Left lung (tissue), 4 donors: ENCODE measurements at regions not wholly inside any gene's neighbourhood (a gene's known extent, or its start where the extent isn't known, plus 50 kb on each side); places are given as distances from the start of the nearest gene placed in this dataset.

Source experiments
- ATAC-seq: fragments of 200-7000 bp; cut with Tn5 transposase; one replicate; pipeline ENCODE4 v1.9.1; 2020; ENCODE audit warnings: moderate library complexity
- DNase-seq, 4 donors: peaks; one replicate each; pipeline ENCODE4 v3.0.0-alpha.2; 2013 to 2020
- H3K27ac ChIP-seq, 2 donors: fragments of 200-600 bp; sonication (generic) in 1 of 2; one replicate each; pipeline versions ENCODE4 v1.5.0 to v1.8.0; 2020 to 2021
- H3K27me3 ChIP-seq, 2 donors: fragments of 200-600 bp; sonication (generic) in 1 of 2; one replicate each; pipeline versions ENCODE4 v1.5.0 to v1.8.0; 2020 to 2021
- H3K36me3 ChIP-seq, 2 donors: fragments of 200-600 bp; sonication (generic) in 1 of 2; one replicate each; pipeline versions ENCODE4 v1.5.0 to v1.8.0; 2020 to 2021
- H3K4me1 ChIP-seq, 2 donors: fragments of 200-600 bp; one replicate each; pipeline ENCODE4 v1.8.0; 2021
- H3K4me3 ChIP-seq, 2 donors: fragments of 200-600 bp; sonication (generic) in 1 of 2; one replicate each; pipeline versions ENCODE4 v1.5.0 to v1.8.0; 2020 to 2021; ENCODE audit warnings: mild to moderate bottlenecking in 1 of 2
- H3K9me3 ChIP-seq, 2 donors: fragments of 200-600 bp; sonication (generic) in 1 of 2; one replicate each; pipeline versions ENCODE4 v1.5.0 to v1.8.0; 2020 to 2021
- CTCF ChIP-seq, 2 donors: fragments of 200-600 bp; sonication (generic) in 1 of 2; IDR thresholded peaks; one replicate each; pipeline versions ENCODE4 v1.5.0 to v1.8.0; 2021; ENCODE audit warnings: antibody characterized with exemption in 2 of 2
- intact Hi-C, 2 donors: fragments of 100-400 bp; cut with DNase I; formaldehyde crosslinking; loops; one replicate each; pipeline versions ENCODE4 v1.11.2 to v1.14.2; 2022
- donor health status: DM: no; HTN: yes; CAD: no.
- donor health status: DM: no; HTN: no; CAD: no.

GRCh38 chr2:175808858-175809257 is 193.2 kb downstream of the LNPK start:
- ATAC-seq: no peak
- no peaks in the 10 kb centered on the region for H3K4me1 ChIP-seq
- no peak for TF ChIP-seq CTCF (IDR thresholded peaks at IDR 0.05)
- H3K9me3 ChIP-seq: no peaks in the 10 kb centered on the region
- no peak for DNase-seq
- intact Hi-C loops: no loop called here
- no peak overlapping the region for H3K27ac ChIP-seq
- H3K27me3 ChIP-seq: no peaks in the 10 kb centered on the region
- H3K36me3 ChIP-seq: no peaks in the 10 kb centered on the region
- H3K4me3 ChIP-seq: no peak overlapping the region

DNA sequence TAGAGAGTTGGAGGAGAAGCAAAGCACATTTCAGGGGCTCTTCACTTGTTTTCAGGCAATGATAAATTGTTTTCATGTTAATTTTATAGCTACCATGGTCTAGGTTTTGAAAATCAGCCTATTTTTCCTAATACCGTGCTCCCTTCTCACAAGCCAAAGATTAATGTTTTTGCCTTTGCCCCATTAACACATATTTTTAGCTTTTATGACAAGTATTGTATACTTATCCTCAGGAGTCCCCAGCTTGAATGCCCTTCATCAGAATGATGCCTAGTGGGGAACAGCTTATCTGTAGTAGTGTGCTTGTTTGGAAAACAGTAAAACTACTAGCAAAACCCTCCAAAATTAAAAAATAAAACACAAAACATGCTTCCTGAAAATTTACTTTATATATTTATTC is 194.0 kb downstream of the LNPK start:
- ATAC-seq (no peak), DNase-seq (no peak)
- no peaks in the 10 kb centered on the region for H3K27me3 ChIP-seq
- no peaks in the 10 kb centered on the region for H3K4me1 ChIP-seq
- H3K36me3 ChIP-seq: no peaks in the 10 kb centered on the region
- no peaks in the 10 kb centered on the region for H3K9me3 ChIP-seq
- intact Hi-C loops: no loop called here
- TF ChIP-seq CTCF (IDR thresholded peaks at IDR 0.05): no peak
- no peak overlapping the region for H3K27ac ChIP-seq
- no peak overlapping the region for H3K4me3 ChIP-seq

DNA sequence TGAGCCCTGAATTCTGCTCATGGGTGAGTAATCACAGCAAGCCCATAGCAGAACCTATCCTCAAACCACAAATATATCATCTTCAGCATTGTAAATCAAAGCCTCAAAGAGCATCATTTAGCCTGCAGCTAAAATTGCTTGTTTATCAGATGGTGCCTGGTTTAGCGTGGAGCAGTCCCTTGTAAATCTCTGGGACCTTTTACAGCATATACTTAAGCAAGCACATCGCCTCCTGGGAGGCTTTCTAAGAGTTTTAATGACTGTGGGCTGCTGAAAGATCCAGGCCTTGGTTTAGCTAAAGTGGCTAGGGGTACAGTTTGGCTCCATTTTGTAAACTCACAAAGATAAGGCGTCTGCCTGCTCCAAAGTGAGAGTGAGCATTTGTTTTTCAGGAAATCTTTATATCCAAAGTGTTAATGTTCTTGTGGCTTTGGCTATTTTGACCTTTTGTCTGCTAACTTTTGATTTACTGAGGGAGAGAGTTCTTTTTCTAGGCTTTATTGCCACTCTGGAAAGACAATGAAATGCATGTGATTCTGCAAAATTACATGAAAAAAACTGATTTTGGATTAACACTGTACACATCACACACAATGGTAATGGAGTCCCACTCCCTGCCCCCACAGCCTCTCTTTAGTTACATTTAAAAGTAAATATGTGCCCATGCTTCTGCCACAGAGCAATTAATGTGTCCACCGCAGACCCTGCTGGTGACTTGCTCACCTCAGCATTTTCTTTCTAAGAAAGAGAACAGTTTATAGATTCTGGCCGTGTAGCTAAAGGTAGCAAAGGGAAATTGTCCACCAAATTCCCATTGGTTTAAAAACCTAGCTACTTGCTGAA is 194.8 kb downstream of the LNPK start:
- DNase-seq: no peak
- Histone ChIP-seq H3K4me3 (no peak overlapping the region), H3K27ac (no peak overlapping the region), H3K9me3 (no peaks in the 10 kb centered on the region), H3K4me1 (no peaks in the 10 kb centered on the region), H3K27me3 (no peaks in the 10 kb centered on the region), H3K36me3 (no peaks in the 10 kb centered on the region)
- ATAC-seq: no peak
- no peak for TF ChIP-seq CTCF (IDR thresholded peaks at IDR 0.05)
- intact Hi-C loops: no loop called here

- Histone ChIP-seq H3K27me3 (no peaks in the 10 kb centered on the region), H3K9me3 (no peaks in the 10 kb centered on the region), H3K36me3 (no peaks in the 10 kb centered on the region), H3K27ac (no peak overlapping the region), H3K4me1 (no peaks in the 10 kb centered on the region), H3K4me3 (no peak overlapping the region)
- no peak for TF ChIP-seq CTCF (IDR thresholded peaks at IDR 0.05)
- intact Hi-C loops: no loop called here
- no peak for DNase-seq
- ATAC-seq: no peak
Observed at GRCh38 chr2:175806570-175806969, 195.5 kb downstream of the LNPK start.

DNA sequence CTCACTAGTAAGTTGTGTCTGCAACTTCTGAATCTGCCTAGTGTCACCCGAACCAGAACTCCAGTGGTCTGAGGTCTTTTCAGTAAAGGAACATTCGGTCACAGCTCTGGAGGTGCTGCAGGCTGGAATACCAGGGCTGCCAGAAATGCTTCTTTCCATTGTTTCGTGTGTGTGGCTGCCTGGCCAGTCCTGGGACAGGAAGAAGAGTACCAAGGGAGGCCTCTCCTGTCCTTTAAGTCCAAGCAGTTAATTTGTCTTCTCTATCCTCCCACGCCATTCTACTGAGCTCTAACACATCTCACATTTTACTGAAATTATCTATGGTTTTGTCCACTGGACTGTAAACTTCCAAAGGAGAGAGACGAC is 196.0 kb downstream of the LNPK start:
- TF ChIP-seq CTCF (IDR thresholded peaks at IDR 0.05): no peak
- no peak for DNase-seq
- intact Hi-C loops: no loop called here
- H3K27ac ChIP-seq: no peak overlapping the region
- H3K9me3 ChIP-seq: no peaks in the 10 kb centered on the region
- ATAC-seq: no peak
- H3K4me1 ChIP-seq: no peaks in the 10 kb centered on the region
- no peaks in the 10 kb centered on the region for H3K27me3 ChIP-seq
- no peaks in the 10 kb centered on the region for H3K36me3 ChIP-seq
- H3K4me3 ChIP-seq: no peak overlapping the region
